Esophagus (tissue), 2 donors: ENCODE measurements at regions not wholly inside any gene's neighbourhood (a gene's known extent, or its start where the extent isn't known, plus 50 kb on each side); places are given as distances from the start of the nearest gene placed in this dataset.

Experiments
- H3K27ac ChIP-seq, 2 donors: one replicate each; pipeline ENCODE4 v1.5.1; 2013; ENCODE audit warnings: low read depth in 2 of 2, mild to moderate bottlenecking in 2 of 2, inconsistent platforms in 1 of 2, low read length in 1 of 2, moderate library complexity in 1 of 2
- H3K27me3 ChIP-seq, 2 donors: one replicate each; pipeline ENCODE4 v1.6.1; 2013; ENCODE audit warnings: low read length in 2 of 2, control low read depth in 1 of 2, mild to moderate bottlenecking in 1 of 2; ENCODE audit not compliant: insufficient read depth in 2 of 2, control insufficient read depth in 1 of 2
- H3K36me3 ChIP-seq, 2 donors: one replicate each; pipeline ENCODE4 v1.6.1; 2013; ENCODE audit warnings: low read length in 1 of 2; ENCODE audit not compliant: control insufficient read depth in 2 of 2, insufficient read depth in 2 of 2
- H3K4me1 ChIP-seq, 2 donors: one replicate each; pipeline ENCODE4 v1.6.1; 2013; ENCODE audit warnings: low read length in 1 of 2; ENCODE audit not compliant: control insufficient read depth in 2 of 2, insufficient read depth in 2 of 2
- H3K4me3 ChIP-seq, 2 donors: one replicate each; pipeline ENCODE4 v1.5.1; 2013; ENCODE audit warnings: low read length in 2 of 2, mild to moderate bottlenecking in 2 of 2, low read depth in 1 of 2, moderate library complexity in 1 of 2
- H3K9me3 ChIP-seq, 2 donors: one replicate each; pipeline ENCODE4 v1.6.1; 2013; ENCODE audit warnings: mild to moderate bottlenecking in 2 of 2, low read depth in 1 of 2, low read length in 1 of 2, moderate library complexity in 1 of 2; ENCODE audit not compliant: control insufficient read depth in 2 of 2, insufficient read depth in 1 of 2
- WGBS, 2 donors: extraction: QIAGEN DNeasy Blood & Tissue Kit; methylation state at CpG; one replicate each; pipeline ENCODE4 v1.1.7; 2013; 5-methylcytosine and 5-hydroxymethylcytosine counted together
- donor health status: healthy with polysubstance abuse.
- donor health status: Bipolar disorder and iron deficiency.

DNA sequence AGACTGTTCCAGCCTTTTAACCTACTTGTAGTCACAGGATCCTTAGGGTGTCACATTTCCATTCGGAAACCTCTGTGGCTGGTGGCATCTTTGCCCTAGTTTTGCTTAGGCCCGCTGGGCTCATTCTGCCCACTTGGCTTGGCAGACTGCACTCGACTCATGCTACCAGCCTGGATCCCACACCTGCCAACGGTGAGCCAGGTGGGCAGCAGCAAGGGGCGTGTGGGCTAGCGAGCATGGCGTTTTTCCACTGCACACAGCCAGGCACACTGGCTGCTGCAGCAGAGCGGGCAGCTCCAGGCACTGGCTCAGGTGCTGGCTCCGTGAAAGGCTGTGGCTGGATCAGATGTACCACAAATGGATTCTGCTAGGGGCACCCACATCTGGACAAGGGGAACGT lies 838.2 kb downstream of the SLITRK6 start:
- H3K9me3 ChIP-seq = peaks cover 0 to 2% of the 10 kb centered on the region in 2 donors
- WGBS, 2 donors = 93 to 94% methylated on average over 10 of the region's 10 CpGs
- no peaks in the 10 kb centered on the region for H3K36me3 ChIP-seq
- no peak overlapping the region for H3K27ac ChIP-seq
- no peaks in the 10 kb centered on the region for H3K27me3 ChIP-seq
- H3K4me3 ChIP-seq = no peak overlapping the region
- no peaks in the 10 kb centered on the region for H3K4me1 ChIP-seq

DNA sequence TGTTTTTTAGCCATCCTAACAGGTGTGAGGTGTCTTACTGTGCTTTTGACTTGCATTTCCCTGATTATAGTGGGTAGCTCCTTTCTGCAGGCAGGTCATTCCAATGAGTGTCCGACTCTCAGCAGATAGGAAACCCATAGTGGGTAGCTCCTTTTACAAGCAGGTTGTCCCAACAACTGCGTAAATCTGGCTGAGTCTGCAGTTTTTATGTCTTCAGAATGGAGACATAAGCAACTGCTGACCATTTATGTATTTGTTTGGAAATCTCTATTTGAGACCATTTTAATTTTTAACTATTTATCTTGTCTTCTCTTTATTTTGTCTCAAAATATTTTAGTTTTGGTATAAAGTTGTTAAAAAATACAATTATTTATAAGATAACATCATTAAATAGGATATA lies 839.4 kb downstream of the SLITRK6 start:
- 46 to 68% methylated on average over 2 of the region's 2 CpGs for WGBS, 2 donors
- Histone ChIP-seq H3K4me3 (no peak overlapping the region), H3K4me1 (no peaks in the 10 kb centered on the region), H3K27ac (no peak overlapping the region), H3K9me3 (peaks cover 0 to 2% of the 10 kb centered on the region in 2 donors), H3K36me3 (no peaks in the 10 kb centered on the region), H3K27me3 (no peaks in the 10 kb centered on the region)

DNA sequence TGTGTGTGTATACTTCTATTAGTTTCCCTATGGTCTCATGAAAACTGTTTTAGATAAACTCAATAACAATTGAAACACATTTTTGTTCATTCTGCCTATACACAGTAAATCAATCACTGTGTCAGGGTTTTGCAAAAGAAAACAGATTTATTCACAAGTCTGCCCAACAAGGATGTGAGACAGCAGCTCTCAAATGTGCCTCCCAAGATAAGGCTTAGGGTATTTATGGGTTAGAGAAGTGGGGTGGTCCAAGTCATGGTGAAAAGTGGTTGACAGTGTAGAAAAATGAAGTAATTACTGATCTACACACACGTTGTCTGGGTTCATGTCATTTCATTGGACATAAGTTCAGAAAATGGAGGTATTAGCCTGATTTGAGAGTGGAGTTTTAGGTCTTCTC lies 844.6 kb downstream of the SLITRK6 start:
- no peaks in the 10 kb centered on the region for H3K9me3 ChIP-seq
- H3K36me3 ChIP-seq = no peaks in the 10 kb centered on the region
- H3K27ac ChIP-seq = no peak overlapping the region
- H3K27me3 ChIP-seq = no peaks in the 10 kb centered on the region
- H3K4me1 ChIP-seq = no peaks in the 10 kb centered on the region
- H3K4me3 ChIP-seq = no peak overlapping the region
- WGBS, 2 donors = 55 to 63% methylated on average over 1 of the region's 1 CpG

DNA sequence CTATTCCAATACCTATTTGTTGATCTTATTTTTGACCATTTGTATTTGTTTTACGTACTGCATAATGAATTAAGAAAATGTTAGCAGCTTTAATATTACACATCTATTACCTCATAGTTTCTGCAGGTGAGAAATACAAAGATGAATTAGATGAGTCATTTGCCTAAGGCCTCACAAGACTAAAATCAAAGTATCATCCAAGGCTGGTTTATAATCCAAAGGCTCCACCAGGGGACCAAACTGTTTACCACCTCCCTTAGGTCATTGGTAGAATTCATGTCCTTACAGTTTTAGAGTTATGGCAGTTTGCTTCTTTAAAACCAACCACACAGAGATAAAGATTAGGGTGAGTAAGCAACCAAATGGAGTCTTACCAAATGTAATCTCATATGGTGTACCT lies 848.1 kb downstream of the SLITRK6 start:
- H3K9me3 ChIP-seq = no peaks in the 10 kb centered on the region
- no peaks in the 10 kb centered on the region for H3K4me1 ChIP-seq
- no peaks in the 10 kb centered on the region for H3K27me3 ChIP-seq
- H3K36me3 ChIP-seq = no peaks in the 10 kb centered on the region
- WGBS, 2 donors = 63 to 64% methylated on average over 1 of the region's 1 CpG
- H3K27ac ChIP-seq = no peak overlapping the region
- no peak overlapping the region for H3K4me3 ChIP-seq

DNA sequence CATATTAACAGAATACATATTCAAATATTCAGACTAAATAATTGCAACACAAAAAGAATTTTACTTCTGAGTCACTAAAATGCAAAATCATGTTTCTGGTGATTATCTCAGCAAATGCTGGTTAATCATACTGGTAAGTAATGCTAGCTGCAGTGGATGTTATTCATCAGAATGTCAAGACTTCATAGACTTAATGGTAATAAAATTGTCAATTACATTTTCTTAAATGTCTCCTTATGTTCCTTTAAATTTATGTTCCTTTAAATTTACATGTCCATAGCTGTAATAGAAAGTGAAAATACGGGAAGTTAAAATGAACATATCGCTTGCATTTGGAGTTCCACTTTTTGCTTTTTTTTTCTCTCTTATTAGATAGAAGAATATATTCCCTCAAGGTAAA lies 853.0 kb downstream of the SLITRK6 start:
- Histone ChIP-seq H3K27me3 (no peaks in the 10 kb centered on the region), H3K9me3 (no peaks in the 10 kb centered on the region), H3K36me3 (no peaks in the 10 kb centered on the region), H3K27ac (no peak overlapping the region), H3K4me3 (no peak overlapping the region), H3K4me1 (no peaks in the 10 kb centered on the region)
- 70% methylated on average over 2 of the region's 2 CpGs for WGBS, 2 donors

DNA sequence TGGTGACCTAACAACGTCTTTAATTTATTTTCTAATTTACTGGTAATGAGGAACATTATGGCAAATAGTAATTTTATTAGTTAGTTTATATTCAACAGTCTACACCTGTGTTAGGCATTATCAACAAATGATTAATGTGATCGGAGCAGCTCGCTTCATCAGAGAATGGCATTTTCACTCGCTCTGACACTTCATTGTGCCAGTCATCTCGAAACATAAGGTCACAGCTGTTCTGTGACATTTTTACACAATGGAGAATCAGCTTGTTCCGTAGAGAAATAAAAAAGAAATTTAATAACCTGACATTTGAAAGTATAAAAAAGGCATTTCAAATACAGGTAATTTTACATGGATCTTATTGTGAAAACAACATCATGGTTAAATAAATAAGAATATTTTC lies 858.4 kb downstream of the SLITRK6 start:
- 75 to 84% methylated on average over 6 of the region's 6 CpGs for WGBS, 2 donors

DNA sequence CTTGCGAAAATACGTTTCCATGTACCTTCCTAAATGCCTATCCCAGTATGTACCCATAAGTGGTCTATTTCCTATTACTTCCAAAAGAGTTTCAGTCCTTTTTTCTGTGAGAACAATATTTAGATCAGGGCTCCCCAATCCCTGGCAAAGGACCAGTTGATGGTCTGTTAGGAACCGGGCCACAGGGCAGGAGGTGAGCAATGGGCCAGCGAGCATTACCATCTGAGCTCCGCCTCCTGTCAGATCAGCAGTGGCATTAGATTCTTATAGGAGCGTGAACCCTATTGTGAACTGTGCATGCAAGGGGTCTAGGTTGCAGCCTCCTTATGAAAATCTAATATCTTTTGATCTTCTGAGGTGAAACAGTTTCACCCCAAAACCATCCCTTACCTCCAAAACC lies 859.1 kb downstream of the SLITRK6 start:
- Histone ChIP-seq H3K4me3 (no peak overlapping the region), H3K27ac (no peak overlapping the region), H3K27me3 (no peaks in the 10 kb centered on the region), H3K9me3 (no peaks in the 10 kb centered on the region), H3K4me1 (no peaks in the 10 kb centered on the region), H3K36me3 (no peaks in the 10 kb centered on the region)
- 91 to 95% methylated on average over 6 of the region's 6 CpGs for WGBS, 2 donors

More for the DNA sequence above, 858.4 kb downstream of the SLITRK6 start:
- Histone ChIP-seq H3K9me3 (no peaks in the 10 kb centered on the region), H3K27ac (no peak overlapping the region), H3K36me3 (no peaks in the 10 kb centered on the region), H3K4me1 (no peaks in the 10 kb centered on the region), H3K4me3 (no peak overlapping the region), H3K27me3 (no peaks in the 10 kb centered on the region)

DNA sequence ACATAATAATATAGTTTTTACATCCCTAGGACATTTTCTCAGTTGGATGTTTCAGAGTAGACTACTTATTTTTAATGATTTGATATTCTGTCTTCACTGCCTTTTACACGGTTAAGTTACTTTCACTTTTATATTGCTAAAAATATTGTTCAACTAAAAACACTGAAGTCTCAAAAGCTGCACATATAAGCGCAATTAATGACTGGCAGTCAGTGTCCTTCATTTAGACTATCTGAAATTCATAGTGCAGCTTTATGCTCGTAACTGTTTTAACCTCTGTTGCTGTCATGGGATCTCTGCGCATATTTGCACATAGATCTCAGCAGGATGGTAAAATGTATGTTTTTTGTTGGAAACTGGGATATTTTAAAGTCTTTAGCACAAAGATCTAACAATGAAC lies 864.3 kb downstream of the SLITRK6 start:
- Histone ChIP-seq H3K4me3 (peak overlapping the region in 1 of 2 donors; percentile 7), H3K9me3 (no peaks in the 10 kb centered on the region), H3K36me3 (no peaks in the 10 kb centered on the region), H3K27me3 (no peaks in the 10 kb centered on the region), H3K4me1 (no peaks in the 10 kb centered on the region), H3K27ac (no peak overlapping the region)
- 43 to 48% methylated on average over 4 of the region's 4 CpGs for WGBS, 2 donors

DNA sequence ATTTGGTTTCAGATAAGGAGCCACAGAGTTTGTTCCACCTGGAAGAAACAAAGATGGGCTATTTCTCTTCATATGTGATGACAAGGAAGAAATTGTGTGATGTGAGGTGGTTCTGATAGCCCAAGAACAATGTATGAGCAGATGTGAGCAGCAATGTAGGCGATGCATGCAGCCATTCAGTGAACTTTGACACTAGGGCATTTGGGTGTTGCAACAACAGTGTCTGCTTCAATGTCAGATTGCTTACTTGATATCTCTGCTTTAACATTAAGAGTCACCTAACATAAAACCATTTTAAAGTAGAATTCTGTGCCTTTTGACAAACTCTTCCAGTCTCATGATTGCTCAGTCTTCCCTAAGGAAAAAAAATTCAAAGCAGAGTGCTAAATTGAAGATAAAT lies 865.4 kb downstream of the SLITRK6 start:
- H3K9me3 ChIP-seq = no peaks in the 10 kb centered on the region
- no peak overlapping the region for H3K27ac ChIP-seq
- no peaks in the 10 kb centered on the region for H3K4me1 ChIP-seq
- no peaks in the 10 kb centered on the region for H3K27me3 ChIP-seq
- no peak overlapping the region for H3K4me3 ChIP-seq
- H3K36me3 ChIP-seq = no peaks in the 10 kb centered on the region
- 32 to 46% methylated on average over 1 of the region's 1 CpG for WGBS, 2 donors

DNA sequence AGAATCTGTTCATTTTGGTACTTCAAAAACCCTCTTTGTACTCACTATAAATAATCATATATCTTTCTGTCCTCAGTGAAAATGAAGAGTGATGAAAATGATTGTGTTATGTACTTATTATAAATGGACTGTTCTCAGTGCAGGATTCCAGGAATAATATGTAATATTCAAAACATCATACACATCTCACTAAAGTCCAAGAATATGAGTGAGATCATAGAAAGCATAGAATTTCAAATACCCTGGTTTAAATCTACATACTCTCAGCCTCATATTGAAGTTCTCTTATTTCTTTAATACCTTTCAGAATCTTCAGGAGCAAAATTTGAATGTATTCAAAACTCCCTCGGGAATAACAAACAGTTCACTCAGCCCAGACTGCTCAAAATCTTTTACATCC lies 868.0 kb downstream of the SLITRK6 start:
- H3K27ac ChIP-seq = no peak overlapping the region
- H3K27me3 ChIP-seq = no peaks in the 10 kb centered on the region
- no peaks in the 10 kb centered on the region for H3K36me3 ChIP-seq
- H3K4me1 ChIP-seq = no peaks in the 10 kb centered on the region
- WGBS, 2 donors = 49 to 58% methylated on average over 1 of the region's 1 CpG
- no peak overlapping the region for H3K4me3 ChIP-seq
- no peaks in the 10 kb centered on the region for H3K9me3 ChIP-seq
